Activated CD4-positive, alpha-beta T cell treated with anti-CD3 and anti-CD28 coated beads, Interleukin-2, amount 50 U/mL, for 16 hours (primary cell): ENCODE measurements at regions not wholly inside any gene's neighbourhood (a gene's known extent, or its start where the extent isn't known, plus 50 kb on each side); places are given as distances from the start of the nearest gene placed in this dataset.

ENCODE experiments used
- DNase-seq: peaks from one replicate; pipeline ENCODE4 v3.0.0-alpha.2; 2020

GRCh38 chr4:171759274-171759673 lies 53.9 kb upstream of the GALNTL6 start:
- no peak for DNase-seq

GRCh38 chr4:171751538-171751937 lies 61.7 kb upstream of the GALNTL6 start:
- no peak for DNase-seq

- DNase-seq = no peak
These were observed 66.8 kb upstream of the GALNTL6 start for GRCh38 chr4:171746418-171746817.

GRCh38 chr4:171742436-171742835 lies 70.8 kb upstream of the GALNTL6 start:
- DNase-seq = no peak

- DNase-seq = no peak
These were observed 86.0 kb upstream of the GALNTL6 start for GRCh38 chr4:171727185-171727584.

GRCh38 chr4:171721937-171722336 lies 91.3 kb upstream of the GALNTL6 start:
- no peak for DNase-seq

- DNase-seq = no peak
These were observed 93.5 kb upstream of the GALNTL6 start for GRCh38 chr4:171719691-171720090.

- no peak for DNase-seq
These were observed 94.5 kb upstream of the GALNTL6 start for GRCh38 chr4:171718665-171719064.

- no peak for DNase-seq
These were observed 95.1 kb upstream of the GALNTL6 start for GRCh38 chr4:171718069-171718468.

- no peak for DNase-seq
These were observed 95.9 kb upstream of the GALNTL6 start for GRCh38 chr4:171717231-171717741.

- no peak for DNase-seq
These were observed 97.2 kb upstream of the GALNTL6 start for GRCh38 chr4:171715973-171716372.

GRCh38 chr4:171714791-171715454 lies 98.3 kb upstream of the GALNTL6 start:
- DNase-seq = no peak

GRCh38 chr4:171710743-171711142 lies 102.5 kb upstream of the GALNTL6 start:
- no peak for DNase-seq

GRCh38 chr4:171676555-171677215 lies 136.5 kb upstream of the GALNTL6 start:
- no peak for DNase-seq

- no peak for DNase-seq
These were observed 138.4 kb upstream of the GALNTL6 start for GRCh38 chr4:171674781-171675180.

- no peak for DNase-seq
These were observed 144.8 kb upstream of the GALNTL6 start for GRCh38 chr4:171668403-171668802.

GRCh38 chr4:171667906-171668305 lies 145.3 kb upstream of the GALNTL6 start:
- no peak for DNase-seq

GRCh38 chr4:171651071-171651470 lies 162.1 kb upstream of the GALNTL6 start:
- no peak for DNase-seq

- no peak for DNase-seq
These were observed 162.7 kb upstream of the GALNTL6 start for GRCh38 chr4:171650543-171650942.

- DNase-seq = no peak
These were observed 164.3 kb upstream of the GALNTL6 start for GRCh38 chr4:171648926-171649325.

GRCh38 chr4:171646984-171647383 lies 166.2 kb upstream of the GALNTL6 start:
- no peak for DNase-seq

GRCh38 chr4:171644430-171645057 lies 168.7 kb upstream of the GALNTL6 start:
- DNase-seq = no peak

GRCh38 chr4:171639540-171639939 lies 173.7 kb upstream of the GALNTL6 start:
- DNase-seq = peak; percentile 49

- no peak for DNase-seq
These were observed 176.6 kb upstream of the GALNTL6 start for GRCh38 chr4:171636606-171637005.
